IMR-90 (cell line): ENCODE measurements at regions not wholly inside any gene's neighbourhood (a gene's known extent, or its start where the extent isn't known, plus 50 kb on each side); places are given as distances from the start of the nearest gene placed in this dataset.

Source experiments
- ATAC-seq: fragments of 200-7000 bp; cut with Tn5 transposase; 2 replicates; pipeline ENCODE4 v1.9.1; 2020; ENCODE audit warnings: low read depth, mild to moderate bottlenecking, moderate library complexity
- BruUV-seq: library from RNA; stranded (reverse); fragments of 400-500 nt; replicated peaks from 2 replicates; lab custom pipeline; 2021; lab: Mats Ljungman, UMichigan
- CTCF ChIA-PET: fragments of 300-600 bp; formaldehyde crosslinking; extraction: SDS; loops from one replicate; lab custom pipeline; 2021; ENCODE audit warnings: antibody characterized with exemption; lab: Yijun Ruan, JAX
- POLR2A ChIA-PET: fragments of 300-600 bp; sonication (Branson Sonifier 250); formaldehyde crosslinking; loops from one replicate; lab custom pipeline; 2022; ENCODE audit warnings: antibody characterized with exemption; ENCODE audit not compliant: unreplicated experiment; lab: Charles Lee
- DNase-seq: peaks from one replicate; pipeline ENCODE4 v3.0.0; 2013
- H2AFZ ChIP-seq: replicated peaks from 2 replicates; pipeline ENCODE3; 2013; ENCODE audit warnings: low read length, mild to moderate bottlenecking; ENCODE audit not compliant: poor library complexity
- H2AK5ac ChIP-seq: 2 replicates; pipeline ENCODE4 v1.6.1; 2013; ENCODE audit warnings: low read depth, low read length, inconsistent platforms
- H2AK9ac ChIP-seq: replicated peaks from 2 replicates; pipeline ENCODE3; 2013; ENCODE audit warnings: mild to moderate bottlenecking, low read depth, low read length, moderate library complexity; ENCODE audit not compliant: poor library complexity
- H2BK120ac ChIP-seq: 2 replicates; pipeline ENCODE4 v1.6.1; 2013; ENCODE audit warnings: low read depth, low read length, inconsistent platforms
- H2BK15ac ChIP-seq: 3 replicates; pipeline ENCODE4 v1.6.1; 2013; ENCODE audit warnings: low read depth, low read length, inconsistent platforms
- H2BK20ac ChIP-seq: 2 replicates; pipeline ENCODE4 v1.6.1; 2013; ENCODE audit warnings: low read depth, mild to moderate bottlenecking, inconsistent platforms, low read length, moderate library complexity
- H2BK5ac ChIP-seq: 2 replicates; pipeline ENCODE4 v1.6.1; 2013; ENCODE audit warnings: mild to moderate bottlenecking, low read depth, low read length, inconsistent platforms; ENCODE audit not compliant: poor library complexity, severe bottlenecking
- H3K14ac ChIP-seq: replicated peaks from 2 replicates; pipeline ENCODE4 v1.6.1; 2013; ENCODE audit warnings: low read depth, low read length, inconsistent platforms
- H3K18ac ChIP-seq: 2 replicates; pipeline ENCODE4 v1.6.1; 2013; ENCODE audit warnings: low read depth, low read length, control low read depth
- H3K23ac ChIP-seq: 2 replicates; pipeline ENCODE4 v1.6.1; 2013; ENCODE audit warnings: low read depth, low read length, inconsistent platforms
- H3K27ac ChIP-seq: 2 replicates; pipeline ENCODE4 v1.5.1; 2013; ENCODE audit warnings: mild to moderate bottlenecking, control low read depth, low read length; ENCODE audit not compliant: insufficient read depth
- H3K27me3 ChIP-seq: 2 replicates; pipeline ENCODE4 v1.6.1; 2013; ENCODE audit warnings: low read length; ENCODE audit not compliant: control insufficient read depth, insufficient read depth
- H3K36me3 ChIP-seq: 2 replicates; pipeline ENCODE4 v1.6.1; 2013; ENCODE audit warnings: low read length, mixed read lengths; ENCODE audit not compliant: control insufficient read depth, insufficient read depth
- H3K4ac ChIP-seq: 2 replicates; pipeline ENCODE4 v1.6.1; 2013; ENCODE audit warnings: low read depth, low read length, inconsistent platforms
- H3K4me1 ChIP-seq: 2 replicates; pipeline ENCODE4 v1.6.1; 2013; ENCODE audit warnings: low read length, mixed read lengths; ENCODE audit not compliant: control insufficient read depth, insufficient read depth
- H3K4me2 ChIP-seq: 2 replicates; pipeline ENCODE4 v1.6.1; 2013; ENCODE audit warnings: low read depth, mild to moderate bottlenecking, control low read depth, low read length, moderate library complexity
- H3K4me3 ChIP-seq: 2 replicates; pipeline ENCODE4 v1.5.1; 2013; ENCODE audit warnings: low read depth, mild to moderate bottlenecking, control low read depth, low read length, moderate library complexity; ENCODE audit not compliant: insufficient read depth
- H3K56ac ChIP-seq: 2 replicates; pipeline ENCODE4 v1.6.1; 2013; ENCODE audit warnings: low read length, inconsistent platforms; ENCODE audit not compliant: insufficient read depth; ENCODE audit errors: extremely low read depth
- H3K79me1 ChIP-seq, 2 experiments: 2 replicates each; pipeline ENCODE4 v1.6.1; 2013; ENCODE audit warnings: low read length in 2 of 2, inconsistent platforms in 1 of 2, low read depth in 1 of 2
- H3K9ac ChIP-seq: 2 replicates; pipeline ENCODE4 v1.6.1; 2013; ENCODE audit warnings: low read depth, low read length, control low read depth
- H3K9me1 ChIP-seq: 2 replicates; pipeline ENCODE4 v1.6.1; 2013; ENCODE audit warnings: low read length, inconsistent platforms; ENCODE audit not compliant: insufficient read depth
- H3K9me3 ChIP-seq: 2 replicates; pipeline ENCODE4 v1.6.1; 2013; ENCODE audit warnings: low read length; ENCODE audit not compliant: control insufficient read depth, insufficient read depth
- H4K20me1 ChIP-seq: 2 replicates; pipeline ENCODE4 v1.6.1; 2013; ENCODE audit warnings: low read length, inconsistent platforms; ENCODE audit not compliant: insufficient read depth
- H4K5ac ChIP-seq: 2 replicates; pipeline ENCODE4 v1.6.1; 2013; ENCODE audit warnings: mild to moderate bottlenecking, low read depth, low read length, control low read depth
- H4K8ac ChIP-seq, 2 experiments: 2 replicates each; pipeline ENCODE4 v1.6.1; 2013; ENCODE audit warnings: low read depth in 2 of 2, low read length in 2 of 2, control low read depth in 1 of 2, inconsistent platforms in 1 of 2
- H4K91ac ChIP-seq: 2 replicates; pipeline ENCODE4 v1.6.1; 2013; ENCODE audit warnings: low read depth, low read length, inconsistent platforms; ENCODE audit not compliant: insufficient read depth
- FOS ChIP-seq: fragments of 150-350 bp; IDR thresholded peaks from 2 replicates; pipeline ENCODE4 v1.6.1; 2016; ENCODE audit warnings: low read depth, low read length
- MAZ ChIP-seq: IDR thresholded peaks from 2 replicates; pipeline ENCODE4 v1.6.1; 2012; ENCODE audit warnings: low read depth, mild to moderate bottlenecking, low read length, improper control_type of control experiment, moderate library complexity, borderline replicate concordance
- RAD21 ChIP-seq: IDR thresholded peaks from 2 replicates; pipeline ENCODE4 v1.6.1; 2012; ENCODE audit warnings: low read length, improper control_type of control experiment
- RCOR1 ChIP-seq: IDR thresholded peaks from 2 replicates; pipeline ENCODE4 v1.6.1; 2012; ENCODE audit warnings: mild to moderate bottlenecking, low read length, improper control_type of control experiment; ENCODE audit not compliant: insufficient replicate concordance
- RFX5 ChIP-seq: IDR thresholded peaks from 2 replicates; pipeline ENCODE4 v1.8.0; 2012; ENCODE audit warnings: low read depth, mild to moderate bottlenecking, low read length, moderate library complexity
- WGBS, 2 experiments: methylation state at CpG; one replicate each; pipeline versions ENCODE4 v1.1.5 to v1.1.7; 2013; ENCODE audit warnings: missing lambda C conversion rate in 2 of 2; ENCODE audit not compliant: insufficient read length in 1 of 2; ENCODE audit errors: extremely low coverage in 2 of 2; 5-methylcytosine and 5-hydroxymethylcytosine counted together
- dilution Hi-C: fragments of 300-500 bp; cut with HindIII; formaldehyde crosslinking; loops from one replicate; pipeline ENCODE4 v1.14.3; 2018; ENCODE audit warnings: low sequenced_read_pairs; ENCODE audit not compliant: unreplicated experiment
- in situ Hi-C: fragments of 300-500 bp; cut with MboI; formaldehyde crosslinking; loops from 3 replicates; pipeline ENCODE4 v1.14.3; 2019; ENCODE audit warnings: low sequenced_read_pairs, inconsistent platforms, mixed read lengths
- intact Hi-C: fragments of 100-400 bp; cut with micrococcal nuclease; formaldehyde crosslinking; loops from 2 replicates; pipeline ENCODE4 v1.10.0; 2022
- TF ChIP-seq, protein P1 (sequence below): fragments of 150-350 bp; IDR thresholded peaks from 2 replicates; pipeline ENCODE4 v1.6.1; 2016; ENCODE audit warnings: low read depth, mild to moderate bottlenecking, low read length, moderate library complexity, borderline replicate concordance
- TF ChIP-seq, protein P2 (sequence below): fragments of 150-350 bp; IDR thresholded peaks from 2 replicates; pipeline ENCODE4 v1.6.1; 2017; ENCODE audit warnings: mild to moderate bottlenecking, antibody characterized with exemption, low read length, low read depth

DNA sequence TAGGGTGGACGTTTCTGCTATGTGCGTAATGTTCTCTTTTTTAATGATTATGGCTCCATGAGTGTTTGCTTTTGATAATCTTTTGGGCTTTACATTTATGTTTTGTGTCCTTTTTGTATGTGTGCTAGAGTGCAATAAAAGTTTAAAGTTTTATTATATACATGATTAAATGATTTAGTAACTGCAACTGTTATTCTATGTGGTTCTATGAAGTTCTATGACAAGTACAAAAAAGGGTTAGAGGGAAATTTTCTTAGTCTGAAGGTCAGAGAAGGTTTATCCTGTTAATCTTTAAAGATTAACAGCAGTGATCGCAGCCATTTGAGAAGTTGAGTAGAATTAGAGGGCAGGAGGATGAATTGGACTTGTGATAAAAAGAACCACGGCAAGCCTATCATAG is 386.4 kb upstream of the CHRM3 start:
- Histone ChIP-seq H3K14ac (no peak overlapping the region), H3K79me1 (no peaks in the 10 kb centered on the region), H4K8ac (no peak overlapping the region), H2BK20ac (no peak overlapping the region), H4K91ac (no peak overlapping the region), H3K18ac (no peak overlapping the region), H3K36me3 (no peaks in the 10 kb centered on the region), H3K4me2 (no peak overlapping the region), H2BK15ac (no peak overlapping the region), H2BK5ac (no peak overlapping the region), H3K23ac (no peak overlapping the region), H3K56ac (no peak overlapping the region), H3K9ac (no peak overlapping the region), H3K27ac (no peak overlapping the region), H3K9me1 (no peaks in the 10 kb centered on the region), H2AK9ac (no peak overlapping the region), H3K4me1 (no peaks in the 10 kb centered on the region), H3K27me3 (no peaks in the 10 kb centered on the region), H3K4me3 (no peak overlapping the region), H3K4ac (no peak overlapping the region), H4K20me1 (no peaks in the 10 kb centered on the region), H2AFZ (no peak overlapping the region), H2BK120ac (no peak overlapping the region), H4K5ac (no peak overlapping the region), H2AK5ac (no peak overlapping the region), H3K9me3 (peaks cover 4% of the 10 kb centered on the region; the same call in 1 of the 2 replicates)
- intact Hi-C loops = no loop called here
- ChIA-PET CTCF (interaction anchor here (0.7 kb wide), 1 partner anchor 66 kb away, joined by 3 read pairs; no protein-coding TSS in a partner anchor), POLR2A (no interaction called here)
- DNase-seq (no peak), ATAC-seq (no peak)
- BruUV-seq = no TSS peak
- dilution Hi-C loops = no loop called here
- in situ Hi-C loops = no loop called here
- TF ChIP-seq, protein P1, sequence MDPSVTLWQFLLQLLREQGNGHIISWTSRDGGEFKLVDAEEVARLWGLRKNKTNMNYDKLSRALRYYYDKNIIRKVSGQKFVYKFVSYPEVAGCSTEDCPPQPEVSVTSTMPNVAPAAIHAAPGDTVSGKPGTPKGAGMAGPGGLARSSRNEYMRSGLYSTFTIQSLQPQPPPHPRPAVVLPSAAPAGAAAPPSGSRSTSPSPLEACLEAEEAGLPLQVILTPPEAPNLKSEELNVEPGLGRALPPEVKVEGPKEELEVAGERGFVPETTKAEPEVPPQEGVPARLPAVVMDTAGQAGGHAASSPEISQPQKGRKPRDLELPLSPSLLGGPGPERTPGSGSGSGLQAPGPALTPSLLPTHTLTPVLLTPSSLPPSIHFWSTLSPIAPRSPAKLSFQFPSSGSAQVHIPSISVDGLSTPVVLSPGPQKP = no peak
- no peak for TF ChIP-seq RAD21
- TF ChIP-seq FOS = no peak
- TF ChIP-seq RCOR1 = no peak
- no peak for TF ChIP-seq MAZ
- TF ChIP-seq RFX5 = no peak
- TF ChIP-seq, protein P2, sequence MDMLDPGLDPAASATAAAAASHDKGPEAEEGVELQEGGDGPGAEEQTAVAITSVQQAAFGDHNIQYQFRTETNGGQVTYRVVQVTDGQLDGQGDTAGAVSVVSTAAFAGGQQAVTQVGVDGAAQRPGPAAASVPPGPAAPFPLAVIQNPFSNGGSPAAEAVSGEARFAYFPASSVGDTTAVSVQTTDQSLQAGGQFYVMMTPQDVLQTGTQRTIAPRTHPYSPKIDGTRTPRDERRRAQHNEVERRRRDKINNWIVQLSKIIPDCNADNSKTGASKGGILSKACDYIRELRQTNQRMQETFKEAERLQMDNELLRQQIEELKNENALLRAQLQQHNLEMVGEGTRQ = no peak
- no CpG with 5 or more reads among the region's 4 CpGs for WGBS, 2 experiments
